ENCODE measurements at regions not wholly inside any gene's neighbourhood (a gene's known extent, or its start where the extent isn't known, plus 50 kb on each side); places are given as distances from the start of the nearest gene placed in this dataset.

- DNase-seq: no peak
Observed at GRCh38 chr1:162918151-162918754, 57.3 kb upstream of the CCDC190 start.

- DNase-seq: no peak
Observed at GRCh38 chr1:162916821-162917613, 56.0 kb upstream of the CCDC190 start.

DNA sequence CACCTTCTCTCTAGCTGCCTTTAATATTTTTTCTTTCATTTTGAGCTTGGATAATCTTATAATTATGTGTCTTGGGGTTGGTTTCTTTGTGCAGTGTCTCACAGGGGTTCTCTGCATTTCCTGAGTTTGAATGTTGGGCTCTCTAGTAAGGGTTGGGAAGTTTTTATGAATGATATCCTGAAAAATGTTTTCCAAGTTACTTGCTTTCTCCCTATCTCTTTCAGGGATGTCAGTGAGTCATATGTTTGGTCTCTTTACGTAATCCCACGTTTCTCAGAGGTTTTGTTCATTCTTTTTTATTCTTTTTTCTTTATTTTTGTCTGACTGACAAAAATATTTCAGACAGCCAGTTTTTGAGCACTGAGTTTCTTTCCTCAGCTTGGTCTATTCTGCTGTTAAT, 55.4 kb upstream of the CCDC190 start:
- no peak for DNase-seq

DNA sequence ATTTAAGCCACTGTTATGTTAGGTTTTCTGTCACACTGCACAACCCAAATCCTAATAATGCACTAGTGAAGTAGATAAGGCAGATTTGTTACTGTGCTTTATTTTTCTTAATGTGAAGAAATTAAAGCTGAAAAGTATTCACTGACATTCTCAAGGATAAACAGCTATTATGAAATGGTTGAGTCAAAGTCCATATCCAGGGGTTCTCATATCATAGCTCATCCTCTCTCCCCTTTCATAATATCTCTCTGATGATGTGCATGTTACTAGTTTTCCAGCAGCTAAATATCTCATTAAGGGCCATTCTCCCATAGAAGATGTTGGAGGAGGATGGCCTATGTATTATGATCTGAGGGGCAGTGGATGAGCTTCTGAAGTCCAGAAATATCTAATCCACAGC, 53.6 kb upstream of the CCDC190 start:
- DNase-seq: no peak

DNA sequence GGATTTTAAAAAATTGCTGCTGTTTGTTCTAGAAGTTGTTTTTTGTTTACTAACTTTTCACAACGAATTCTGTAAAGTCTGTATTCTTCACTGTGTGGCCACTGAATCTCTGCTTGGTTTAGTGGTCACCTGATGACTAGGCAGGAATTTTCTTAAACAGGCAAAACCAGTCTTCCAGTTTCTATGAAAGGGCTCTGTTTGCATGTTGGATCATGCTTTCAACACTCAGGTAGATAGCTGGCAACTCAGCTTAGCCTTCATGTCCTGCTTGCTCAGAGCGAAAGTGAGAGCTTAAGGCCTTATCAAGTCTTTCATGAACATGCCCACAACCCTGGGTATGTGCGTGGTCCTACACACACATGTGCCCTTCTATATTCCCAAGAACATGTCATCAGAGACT, 52.4 kb upstream of the CCDC190 start:
- DNase-seq: no peak

DNA sequence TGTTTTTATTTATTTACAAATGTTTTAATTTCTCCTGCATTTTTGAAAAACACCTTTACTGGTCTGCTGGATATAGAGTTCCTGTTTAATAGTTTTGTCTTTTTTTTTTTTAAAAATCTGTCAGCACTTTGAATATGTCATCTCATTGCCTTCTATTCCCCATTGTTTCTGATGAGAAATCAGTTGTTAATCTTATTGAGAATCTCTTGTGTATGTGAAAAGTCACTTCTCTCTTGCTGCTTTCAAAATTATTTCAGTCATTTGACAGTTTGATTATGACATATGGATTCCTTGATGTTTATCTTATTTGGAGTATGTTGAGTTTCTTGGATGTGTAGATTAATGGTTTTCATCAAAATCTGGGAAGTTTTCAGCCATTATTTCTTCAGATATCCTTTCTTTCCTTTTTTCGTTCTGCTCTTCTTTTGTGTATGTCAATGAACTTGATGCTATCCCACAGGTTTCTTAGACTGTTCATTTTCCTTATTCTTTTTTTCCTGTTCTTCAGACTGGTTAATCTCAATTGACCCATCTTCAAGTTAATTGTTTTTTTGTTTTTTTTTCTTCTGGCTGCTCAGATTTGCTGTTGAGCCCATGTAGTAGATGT, 51.2 kb upstream of the CCDC190 start:
- no peak for DNase-seq
